GM12878 (cell line): ENCODE measurements at regions not wholly inside any gene's neighbourhood (a gene's known extent, or its start where the extent isn't known, plus 50 kb on each side); places are given as distances from the start of the nearest gene placed in this dataset.
"Not testable (repeated sequence)": the region's sequence is repeated elsewhere in the genome, so short reads cannot be mapped to it uniquely, and the experiment has no call there.

ENCODE experiments used
- ATAC-seq: fragments of 200-7000 bp; cut with Tn5 transposase; 3 replicates; pipeline ENCODE4 v1.9.1; 2020; ENCODE audit warnings: mild to moderate bottlenecking, moderate library complexity
- BruUV-seq: library from RNA; stranded (reverse); fragments of 400-500 nt; replicated peaks from 2 replicates; lab custom pipeline; 2021; lab: Mats Ljungman, UMichigan
- CTCF ChIA-PET: fragments of 300-600 bp; sonication (Branson Sonifier 250); formaldehyde crosslinking; extraction: SDS; loops from one replicate; lab custom pipeline; 2021; ENCODE audit warnings: inconsistent platforms; lab: Yijun Ruan, JAX
- POLR2A ChIA-PET: fragments of 350-600 bp; formaldehyde crosslinking; extraction: SDS; loops from one replicate; lab custom pipeline; 2021; ENCODE audit warnings: inconsistent platforms; lab: Charles Lee
- RAD21 ChIA-PET: fragments of 300-600 bp; sonication (Branson Sonifier 250); formaldehyde crosslinking; loops from one replicate; lab custom pipeline; 2023; ENCODE audit warnings: antibody characterized with exemption; ENCODE audit not compliant: unreplicated experiment; lab: Charles Lee
- SMC1A ChIA-PET: fragments of 300-600 bp; sonication (Branson Sonifier 250); formaldehyde crosslinking; loops from one replicate; lab custom pipeline; 2023; ENCODE audit not compliant: unreplicated experiment, uncharacterized antibody; lab: Charles Lee
- DNase-seq: peaks from one replicate; pipeline ENCODE4 v3.0.0-alpha.2; 2011; ENCODE audit warnings: low read depth, low spot score
- FAIRE-seq: peaks from 3 replicates; lab custom pipeline; 2011; peaks lifted over from hg19 to GRCh38; lab: Jason Lieb, UNC
- H2AFZ ChIP-seq: 2 replicates; pipeline ENCODE4 v1.6.0; 2011; ENCODE audit warnings: low read depth, low read length, control low read depth; ENCODE audit not compliant: control insufficient read depth
- H3K27ac ChIP-seq: 2 replicates; pipeline ENCODE4 v1.5.1; 2011; ENCODE audit warnings: control low read depth; ENCODE audit not compliant: control insufficient read depth, insufficient read depth
- H3K27me3 ChIP-seq, 2 experiments: replicated peaks in 1 of 2; 2 replicates each; pipeline versions ENCODE4 v1.6.0 to v1.6.1; 2011; ENCODE audit warnings: low read length in 1 of 2; ENCODE audit not compliant: control insufficient read depth in 2 of 2, insufficient read depth in 2 of 2
- H3K36me3 ChIP-seq, 2 experiments: 2 replicates each; pipeline ENCODE4 v1.5.1; 2011; ENCODE audit warnings: low read length in 1 of 2; ENCODE audit not compliant: control insufficient read depth in 2 of 2, insufficient read depth in 2 of 2
- H3K4me1 ChIP-seq: 2 replicates; pipeline ENCODE4 v1.6.1; 2011; ENCODE audit warnings: mild to moderate bottlenecking, low read length, moderate library complexity, mixed read lengths; ENCODE audit not compliant: control insufficient read depth, insufficient read depth
- H3K4me2 ChIP-seq: 2 replicates; pipeline ENCODE4 v1.6.0; 2011; ENCODE audit warnings: control low read depth; ENCODE audit not compliant: control insufficient read depth, insufficient read depth
- H3K4me3 ChIP-seq: fragments of 200-600 bp; sonication (generic); 2 replicates; pipeline ENCODE4 v1.5.1; 2016
- H3K79me2 ChIP-seq: 2 replicates; pipeline ENCODE4 v1.6.0; 2011; ENCODE audit warnings: low read length; ENCODE audit not compliant: control insufficient read depth, insufficient read depth
- H3K9ac ChIP-seq: 2 replicates; pipeline ENCODE4 v1.8.0; 2011; ENCODE audit warnings: low read length, control low read depth, mixed read lengths; ENCODE audit not compliant: control insufficient read depth, insufficient read depth
- H3K9me3 ChIP-seq: replicated peaks from 3 replicates; pipeline ENCODE4 v1.5.1; 2011; ENCODE audit warnings: mild to moderate bottlenecking, low read length; ENCODE audit not compliant: control insufficient read depth, insufficient read depth
- H4K20me1 ChIP-seq: 2 replicates; pipeline ENCODE4 v1.6.0; 2011; ENCODE audit not compliant: control insufficient read depth, insufficient read depth
- CEBPB ChIP-seq, 2 experiments: fragments of 150-350 bp in 1 of 2; IDR thresholded peaks; 2 replicates each; pipeline ENCODE4 v1.6.1; 2012 to 2014; ENCODE audit warnings: low read depth in 2 of 2, low read length in 2 of 2, borderline replicate concordance in 1 of 2, inconsistent platforms in 1 of 2
- RAD21 ChIP-seq: IDR thresholded peaks from 2 replicates; pipeline ENCODE4 v1.6.1; 2011; ENCODE audit warnings: mild to moderate bottlenecking, low read depth, low read length, moderate library complexity; ENCODE audit not compliant: insufficient read depth
- RFX5 ChIP-seq: IDR thresholded peaks from 2 replicates; pipeline ENCODE4 v1.6.1; 2011; ENCODE audit warnings: low read depth, low read length, improper control_type of control experiment
- ZNF384 ChIP-seq: IDR thresholded peaks from 2 replicates; pipeline ENCODE4 v1.6.1; 2012; ENCODE audit warnings: low read depth, mild to moderate bottlenecking, low read length, improper control_type of control experiment, borderline replicate concordance
- WGBS: methylation state at CpG from one replicate; pipeline ENCODE4 v1.1.6; 2016; ENCODE audit warnings: low lambda C conversion rate; ENCODE audit not compliant: insufficient replicate concordance, insufficient coverage; ENCODE audit errors: missing lambda C conversion rate; 5-methylcytosine and 5-hydroxymethylcytosine counted together
- in situ Hi-C: fragments of 300-500 bp; cut with MboI; formaldehyde crosslinking; loops from 9 replicates; pipeline ENCODE4 v1.14.3; 2018; ENCODE audit warnings: mixed read lengths
- intact Hi-C: fragments of 100-400 bp; cut with micrococcal nuclease; formaldehyde crosslinking; loops from one replicate; pipeline ENCODE4 v1.14.2; 2022; ENCODE audit not compliant: unreplicated experiment
- TF ChIP-seq, protein P1 (sequence below): fragments of 150-350 bp; IDR thresholded peaks from 2 replicates; pipeline ENCODE4 v1.6.1; 2014; ENCODE audit warnings: mild to moderate bottlenecking, low read depth, low read length
- TF ChIP-seq, protein P2 (sequence below): IDR thresholded peaks from 2 replicates; pipeline ENCODE4 v1.6.1; 2011; ENCODE audit warnings: borderline replicate concordance, low read depth, mild to moderate bottlenecking, moderate library complexity, mixed read lengths, low read length; ENCODE audit not compliant: insufficient read depth; ENCODE audit errors: extremely low read length

DNA sequence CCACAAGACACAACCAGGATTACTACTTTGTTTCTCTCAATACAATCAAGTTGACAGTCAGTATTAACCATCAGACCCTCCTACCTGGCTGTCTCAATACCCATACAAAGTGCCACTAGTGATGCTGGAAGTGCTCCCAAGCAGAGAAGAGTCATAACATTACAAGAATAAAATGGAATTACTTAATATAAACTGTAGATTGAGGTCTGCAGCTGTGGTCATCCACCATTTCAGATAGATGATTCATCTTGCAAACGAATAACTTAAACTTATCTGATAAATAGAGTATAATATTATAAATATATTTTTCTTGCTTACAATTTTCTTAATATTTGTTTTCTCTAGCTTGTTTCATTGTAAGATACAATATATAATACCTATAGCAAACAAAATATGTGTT is 1034.2 kb upstream of the PCDH10 start (continued):
- no peak for TF ChIP-seq CEBPB (IDR thresholded peaks at IDR 0.05; ENCODE audit: borderline replicate concordance in 1 of 2, low read depth in 2 of 2, low read length in 2 of 2)
- TF ChIP-seq RFX5, result no peak
- no peak for TF ChIP-seq ZNF384
- TF ChIP-seq, protein P1, sequence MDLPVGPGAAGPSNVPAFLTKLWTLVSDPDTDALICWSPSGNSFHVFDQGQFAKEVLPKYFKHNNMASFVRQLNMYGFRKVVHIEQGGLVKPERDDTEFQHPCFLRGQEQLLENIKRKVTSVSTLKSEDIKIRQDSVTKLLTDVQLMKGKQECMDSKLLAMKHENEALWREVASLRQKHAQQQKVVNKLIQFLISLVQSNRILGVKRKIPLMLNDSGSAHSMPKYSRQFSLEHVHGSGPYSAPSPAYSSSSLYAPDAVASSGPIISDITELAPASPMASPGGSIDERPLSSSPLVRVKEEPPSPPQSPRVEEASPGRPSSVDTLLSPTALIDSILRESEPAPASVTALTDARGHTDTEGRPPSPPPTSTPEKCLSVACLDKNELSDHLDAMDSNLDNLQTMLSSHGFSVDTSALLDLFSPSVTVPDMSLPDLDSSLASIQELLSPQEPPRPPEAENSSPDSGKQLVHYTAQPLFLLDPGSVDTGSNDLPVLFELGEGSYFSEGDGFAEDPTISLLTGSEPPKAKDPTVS, result no peak
- no peak for TF ChIP-seq RAD21
- TF ChIP-seq, protein P2, sequence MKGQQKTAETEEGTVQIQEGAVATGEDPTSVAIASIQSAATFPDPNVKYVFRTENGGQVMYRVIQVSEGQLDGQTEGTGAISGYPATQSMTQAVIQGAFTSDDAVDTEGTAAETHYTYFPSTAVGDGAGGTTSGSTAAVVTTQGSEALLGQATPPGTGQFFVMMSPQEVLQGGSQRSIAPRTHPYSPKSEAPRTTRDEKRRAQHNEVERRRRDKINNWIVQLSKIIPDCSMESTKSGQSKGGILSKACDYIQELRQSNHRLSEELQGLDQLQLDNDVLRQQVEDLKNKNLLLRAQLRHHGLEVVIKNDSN, result no peak

DNA sequence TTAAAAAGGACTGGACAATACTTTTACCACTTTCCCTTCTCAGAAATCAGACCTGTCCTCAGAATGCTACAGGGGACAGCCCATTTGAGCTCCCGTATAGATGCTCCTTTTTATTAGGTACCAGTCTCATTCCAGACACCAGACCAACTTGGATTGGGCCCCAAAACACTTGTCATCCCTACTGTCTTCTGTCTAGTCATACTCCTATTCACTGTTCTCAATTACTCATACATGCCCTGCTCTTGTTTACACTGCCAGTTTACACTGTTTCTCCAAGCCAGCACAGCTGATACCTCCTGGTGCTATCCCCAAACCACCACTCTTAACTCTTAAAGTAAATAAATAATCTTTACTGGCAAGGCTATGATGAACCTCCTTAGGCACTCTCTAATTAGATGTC is 1026.4 kb upstream of the PCDH10 start:
- ATAC-seq, H3K9ac ChIP-seq, SMC1A ChIA-PET, H3K4me3 ChIP-seq, H3K4me2 ChIP-seq, POLR2A ChIA-PET, in situ Hi-C loops, H3K79me2 ChIP-seq, H3K9me3 ChIP-seq, H3K27me3 ChIP-seq, H2AFZ ChIP-seq, intact Hi-C loops, RAD21 ChIA-PET, H4K20me1 ChIP-seq, BruUV-seq, CTCF ChIA-PET, FAIRE-seq, DNase-seq, H3K4me1 ChIP-seq, H3K27ac ChIP-seq, H3K36me3 ChIP-seq: not testable (repeated sequence)
- WGBS, result 0% methylated on average over 1 of the region's 1 CpG
